ENCODE measurements at regions not wholly inside any gene's neighbourhood (a gene's known extent, or its start where the extent isn't known, plus 50 kb on each side); places are given as distances from the start of the nearest gene placed in this dataset. TPM values are rescaled to one million over a fixed set of nuclear protein-coding genes. Genes with fewer than 3 reads are reported as not detected.

- H3K4ac ChIP-seq (ENCODE audit: low read depth in 1 of 2, low read length in 2 of 2) = no peak overlapping the region
- WGBS = 77% methylated on average over 5 of the region's 5 CpGs
- H3K18ac ChIP-seq (ENCODE audit: low read depth in 1 of 2, low read length in 2 of 2) = no peak overlapping the region
- H2AK5ac ChIP-seq (ENCODE audit: low read length, severe bottlenecking) = no peak overlapping the region
- no peak overlapping the region for H2BK15ac ChIP-seq (ENCODE audit: low read depth, poor library complexity, severe bottlenecking)
- DNase-seq = no peak
- H3K27ac ChIP-seq (ENCODE audit: low read length, poor library complexity, severe bottlenecking) = peak overlapping the region; percentile 74
- H3K4me1 ChIP-seq (ENCODE audit: control insufficient read depth, insufficient read depth, low read depth, low read length) = no peaks in the 10 kb centered on the region
- no peak overlapping the region for H3K4me3 ChIP-seq (ENCODE audit: insufficient read depth in 1 of 2, low read depth in 1 of 2, low read length in 2 of 2)
- no peak overlapping the region for H2BK12ac ChIP-seq (ENCODE audit: low read length in 2 of 2)
- H3K14ac ChIP-seq (ENCODE audit: low read length in 2 of 2) = no peak overlapping the region
- no peak overlapping the region for H4K91ac ChIP-seq (ENCODE audit: low read length)
- H2BK120ac ChIP-seq (ENCODE audit: low read depth, low read length) = no peak overlapping the region
- H3K27me3 ChIP-seq (ENCODE audit: control insufficient read depth in 1 of 2, insufficient read depth in 1 of 2, low read length in 2 of 2) = no peaks in the 10 kb centered on the region
- H3K79me1 ChIP-seq (replicated peaks; ENCODE audit: low read length, poor library complexity, severe bottlenecking) = no peaks in the 10 kb centered on the region
- H2AFZ ChIP-seq (ENCODE audit: low read depth, low read length) = no peak overlapping the region
- no peaks in the 10 kb centered on the region for H3K36me3 ChIP-seq (ENCODE audit: control insufficient read depth in 1 of 2, insufficient read depth in 2 of 2, low read depth in 1 of 2, low read length in 2 of 2)
- H3K4me2 ChIP-seq (ENCODE audit: low read length, poor library complexity, severe bottlenecking) = no peak overlapping the region
- H4K8ac ChIP-seq (ENCODE audit: low read length) = no peak overlapping the region
- no peak overlapping the region for H2BK5ac ChIP-seq (ENCODE audit: low read depth, low read length, poor library complexity, severe bottlenecking)
- no peak overlapping the region for H3K9ac ChIP-seq (ENCODE audit: low read length)
- no peak overlapping the region for H3K23ac ChIP-seq (ENCODE audit: low read length in 2 of 2)
- no peaks in the 10 kb centered on the region for H3K9me3 ChIP-seq (ENCODE audit: control insufficient read depth, low read length)
Observed at GRCh38 chrX:140949233-140949632, 53.2 kb upstream of the SPANXB1 start.

Small RNA genes lying in the stretch of these regions (small RNA-seq; reads per million reads assigned to genes)
- gene MIR320D2 (ENCODE audit: low read depth) = not detected
